ENCODE measurements at regions not wholly inside any gene's neighbourhood (a gene's known extent, or its start where the extent isn't known, plus 50 kb on each side); places are given as distances from the start of the nearest gene placed in this dataset.
"Not testable (repeated sequence)": the region's sequence is repeated elsewhere in the genome, so short reads cannot be mapped to it uniquely, and the experiment has no call there.

DNA sequence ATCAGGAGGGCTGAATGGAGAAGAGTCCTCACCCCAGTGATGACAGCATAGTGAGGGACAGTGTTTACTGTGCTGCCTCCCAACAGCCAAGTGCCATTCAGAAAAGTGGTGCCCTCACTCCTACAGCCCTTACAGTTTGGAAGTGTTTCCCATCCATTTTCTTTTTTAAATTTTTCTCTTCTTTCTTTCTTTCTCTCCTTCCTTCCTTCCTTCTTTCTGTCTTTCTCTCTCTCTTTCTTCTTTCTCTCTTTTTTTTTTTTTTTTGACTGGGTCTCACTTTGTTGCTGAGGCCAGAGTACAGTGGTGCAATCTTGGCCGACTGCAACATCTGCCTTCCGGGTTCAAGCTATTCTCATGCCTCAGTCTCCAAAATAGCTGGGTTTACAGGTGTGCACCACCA lies 755.3 kb downstream of the UQCRFS1 start:
- no peak for DNase-seq

DNA sequence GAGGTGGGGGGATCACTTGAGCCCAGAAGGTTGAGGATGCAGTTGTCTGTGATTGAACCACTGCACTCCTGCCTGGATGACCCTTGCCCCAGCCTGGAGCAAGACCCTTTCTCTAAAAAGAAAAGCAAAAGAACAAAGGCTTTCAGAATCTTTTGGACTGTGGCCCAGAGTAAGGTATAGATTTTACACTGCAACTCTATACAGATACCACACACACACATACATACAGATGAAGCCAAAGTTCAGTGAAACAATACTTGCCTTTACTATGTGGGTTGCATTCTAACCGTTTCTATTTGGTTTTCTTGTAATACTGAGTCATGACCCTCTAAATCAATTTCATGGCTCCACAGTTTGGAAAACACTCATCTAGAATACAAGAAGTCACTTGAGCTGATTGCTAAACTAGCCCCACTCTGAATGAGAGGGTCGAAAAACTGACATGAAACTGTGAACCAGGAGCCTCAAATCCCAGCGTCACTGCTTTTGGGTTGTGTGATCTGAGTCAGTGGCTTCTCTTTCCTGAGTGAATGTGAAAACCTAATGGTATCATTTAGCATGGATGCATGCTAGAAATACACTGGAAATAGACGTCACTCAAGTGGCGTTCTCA lies 756.1 kb downstream of the UQCRFS1 start:
- no peak for DNase-seq

DNA sequence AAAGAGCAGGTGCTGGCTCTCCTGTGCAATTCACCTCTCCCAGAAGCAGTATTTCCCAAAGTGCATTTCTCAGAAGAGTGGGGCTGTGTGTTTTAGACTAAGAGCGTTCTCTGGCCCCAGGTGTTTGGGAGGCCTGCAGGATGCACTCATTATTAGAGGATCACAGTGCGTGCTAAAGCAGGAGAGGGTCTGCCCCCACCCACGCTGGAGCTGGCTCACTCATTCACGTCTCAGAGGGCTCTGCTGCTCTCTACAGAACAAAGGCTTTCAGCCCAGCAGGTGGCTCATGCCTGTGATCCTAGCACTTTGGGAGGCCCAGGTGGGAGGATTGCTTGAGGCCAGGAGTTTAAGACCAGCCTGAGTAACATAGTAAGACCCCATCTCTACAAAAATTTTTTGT lies 756.7 kb downstream of the UQCRFS1 start:
- no peak for DNase-seq

DNA sequence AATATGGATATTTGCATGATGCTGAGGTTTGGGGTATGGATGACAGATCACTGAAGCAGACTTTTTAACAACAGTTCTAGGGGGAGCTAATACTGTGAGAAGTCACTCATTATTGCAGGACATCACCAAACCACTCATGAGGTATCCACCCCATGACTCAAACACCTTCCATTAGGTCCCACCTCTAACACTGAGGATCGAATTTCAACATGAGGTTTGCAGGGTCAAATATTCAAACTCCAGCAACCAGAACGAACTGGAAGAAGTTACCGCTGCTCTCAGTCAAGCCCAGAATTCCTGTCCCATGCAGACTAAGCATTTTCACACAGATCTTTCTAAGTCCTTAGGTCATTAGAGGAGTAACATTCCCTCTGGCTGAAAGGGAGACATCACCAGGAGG lies 758.9 kb downstream of the UQCRFS1 start:
- no peak for DNase-seq

DNA sequence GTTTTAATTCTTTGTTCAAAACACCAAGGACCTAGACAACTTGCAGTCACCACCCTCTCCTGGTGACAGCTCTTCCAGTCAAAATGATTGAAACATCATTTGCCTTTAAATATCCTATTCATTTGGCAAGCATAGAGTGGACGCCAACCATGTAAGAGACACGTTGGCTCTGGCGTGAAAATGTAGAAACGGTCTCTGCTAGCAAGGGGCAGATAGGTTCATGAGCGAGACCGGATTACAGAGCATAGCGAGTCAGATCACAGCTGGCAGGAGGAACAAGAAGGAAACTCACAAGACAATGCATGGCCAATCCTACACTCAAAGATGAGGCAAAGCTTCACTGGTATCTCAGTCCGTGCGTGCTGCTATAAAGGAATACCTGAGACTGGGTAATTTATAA lies 759.5 kb downstream of the UQCRFS1 start:
- DNase-seq = no peak

DNA sequence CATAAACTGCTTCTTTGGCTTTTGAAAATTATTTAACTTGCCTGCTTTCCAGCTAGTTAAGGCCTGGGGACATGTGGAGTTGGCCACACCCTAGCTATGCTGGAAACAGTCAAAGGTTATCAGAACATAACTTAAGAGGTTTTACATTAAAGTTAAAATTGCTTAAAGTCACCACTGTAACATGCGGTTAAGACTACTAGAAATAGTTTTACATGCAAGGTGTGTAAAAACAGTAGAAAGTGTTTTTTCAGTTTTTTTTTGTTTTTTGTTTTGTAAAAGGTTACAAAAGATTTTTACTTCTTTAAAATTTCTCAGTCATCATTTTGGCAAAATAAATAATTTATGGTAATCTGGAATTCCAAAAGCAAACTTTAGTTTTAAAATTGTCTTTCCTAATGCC lies 763.1 kb downstream of the UQCRFS1 start:
- DNase-seq = no peak

DNA sequence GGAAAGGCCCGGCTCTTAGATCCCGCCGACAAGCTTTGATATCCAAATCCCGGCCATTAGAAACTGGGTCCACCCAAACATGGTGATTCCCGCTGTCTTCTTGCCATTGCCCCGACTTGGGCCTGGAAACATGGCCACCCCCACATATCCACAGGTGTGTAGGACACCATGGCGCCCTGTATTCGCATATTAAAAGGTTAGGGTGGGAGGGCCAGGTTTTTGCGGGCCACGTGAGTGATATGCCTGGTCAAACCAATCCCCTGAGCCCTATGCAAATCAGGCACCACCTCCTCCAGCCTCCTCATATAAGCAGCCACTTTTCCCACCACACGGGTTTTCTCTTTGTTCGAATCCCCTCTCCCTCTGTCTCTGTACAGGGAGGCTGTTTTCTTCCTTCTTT lies 766.4 kb downstream of the UQCRFS1 start:
- no peak for DNase-seq

DNA sequence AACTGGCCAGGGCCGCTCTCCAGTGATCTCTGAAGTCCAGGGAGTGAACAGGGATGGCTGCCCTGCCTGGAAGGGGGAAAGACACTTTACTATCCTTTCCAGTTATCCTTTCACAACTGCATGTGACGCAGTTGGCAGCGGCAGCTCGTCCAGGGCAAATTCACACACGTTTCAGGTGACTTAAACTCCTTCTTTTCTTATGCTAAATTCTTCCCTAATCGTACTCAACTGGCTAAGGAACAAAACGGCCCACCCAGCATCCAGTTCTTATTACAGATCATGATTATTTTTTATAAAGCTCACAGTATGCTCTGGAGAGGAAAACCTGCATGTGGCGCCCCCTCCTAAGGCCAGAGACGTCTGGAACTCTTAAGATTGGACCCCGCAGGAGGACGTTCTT lies 767.1 kb downstream of the UQCRFS1 start:
- DNase-seq = no peak

DNA sequence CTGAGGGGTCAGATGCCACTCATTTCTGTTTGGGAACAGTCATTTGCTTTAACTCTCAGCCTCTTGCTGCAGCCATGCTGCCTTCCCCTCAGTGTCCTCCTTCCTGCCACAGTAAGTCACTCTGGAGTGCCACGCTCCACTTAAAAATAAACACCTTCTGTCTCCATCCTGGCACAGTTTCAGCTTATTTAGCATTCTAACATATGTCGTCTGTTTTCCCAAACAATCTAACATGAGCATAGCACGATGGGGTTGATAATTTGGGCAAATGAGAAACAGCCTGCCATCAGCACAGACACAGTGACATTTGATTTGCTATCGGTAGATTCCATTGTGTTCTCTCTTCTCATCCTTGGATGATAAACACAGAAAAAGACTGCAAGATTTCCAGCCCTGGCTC lies 768.6 kb downstream of the UQCRFS1 start:
- DNase-seq = no peak

DNA sequence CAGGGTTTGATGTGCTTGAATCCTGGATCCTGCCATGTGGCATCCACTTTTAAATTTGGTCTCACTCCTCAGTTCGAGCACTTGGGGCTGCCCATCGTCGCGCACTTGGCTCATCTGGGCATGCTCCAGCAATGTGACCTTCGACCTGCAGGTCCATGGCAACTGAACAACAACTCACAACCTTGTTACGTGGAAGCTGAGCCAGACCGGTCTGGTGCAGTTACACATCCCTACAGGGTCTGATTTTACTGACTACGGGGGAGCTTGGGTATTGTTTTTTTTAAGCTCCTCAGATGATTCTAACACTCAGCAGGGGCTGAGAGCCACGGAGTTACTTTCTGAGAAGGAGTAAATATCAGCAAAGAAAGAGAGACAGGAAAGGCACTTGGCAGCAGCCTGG lies 769.6 kb downstream of the UQCRFS1 start:
- no peak for DNase-seq

DNA sequence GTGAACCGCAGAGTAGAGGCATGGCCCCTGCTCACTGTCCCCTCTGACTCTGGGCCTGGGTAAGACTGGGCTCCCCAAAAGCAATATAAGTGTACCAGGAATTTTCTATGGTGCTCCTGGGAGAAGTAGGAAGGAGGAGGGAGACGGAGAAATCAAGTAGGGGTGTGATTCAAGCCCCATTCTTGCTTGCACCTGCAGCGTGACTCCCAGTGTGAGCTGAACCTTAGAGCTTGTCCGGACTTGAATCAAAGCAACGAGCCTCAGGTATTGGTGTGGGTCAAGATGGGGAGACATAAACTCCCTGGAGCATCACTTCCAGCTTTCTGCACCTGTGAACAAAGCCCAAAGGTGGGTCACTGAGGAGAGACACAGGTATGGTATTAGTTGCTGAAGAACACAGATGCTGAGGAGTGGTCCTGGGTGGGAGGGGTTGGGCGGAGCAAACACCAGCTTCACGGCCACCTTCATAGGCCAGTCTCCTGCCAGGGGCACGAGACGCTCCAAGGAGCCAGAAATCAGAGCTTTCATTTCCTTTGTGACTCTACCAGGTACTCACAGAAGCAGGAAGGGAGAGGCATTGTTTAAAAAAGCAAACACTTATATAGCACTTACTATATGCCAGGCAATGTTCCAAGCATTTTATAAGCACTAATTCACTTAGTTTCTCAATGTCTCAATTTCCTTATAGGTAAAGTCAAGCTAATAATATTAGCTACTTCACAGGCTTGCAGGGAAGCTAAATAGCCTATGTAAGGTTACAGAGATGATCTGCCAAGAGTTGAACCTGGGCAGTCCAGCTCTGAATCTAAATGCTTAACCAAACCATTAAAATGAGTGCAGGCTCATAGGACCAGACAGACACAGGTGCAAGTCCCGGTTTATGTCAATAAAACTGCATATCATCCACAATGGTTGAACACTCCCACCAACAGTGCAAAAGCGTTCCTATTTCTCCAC lies 775.3 kb downstream of the UQCRFS1 start:
- DNase-seq = no peak

DNA sequence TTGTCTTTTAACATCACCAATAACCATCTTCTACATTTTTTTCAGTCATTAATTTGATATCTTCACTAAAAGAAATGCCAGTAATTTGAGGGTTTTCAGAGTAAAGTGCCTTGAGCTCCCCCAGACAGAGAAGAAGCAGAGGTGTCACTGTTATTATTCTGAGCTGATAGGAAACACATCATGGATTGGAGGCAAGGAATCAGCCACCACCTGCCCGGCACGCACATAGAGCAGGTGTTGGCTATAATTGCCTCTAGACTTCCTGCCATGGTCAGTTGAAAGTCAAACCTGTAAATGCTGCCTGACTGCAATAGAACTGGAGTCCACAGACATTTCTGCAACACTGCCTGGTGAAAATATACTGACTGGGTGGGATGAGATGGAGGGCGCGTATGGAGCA lies 776.6 kb downstream of the UQCRFS1 start:
- DNase-seq = no peak

DNA sequence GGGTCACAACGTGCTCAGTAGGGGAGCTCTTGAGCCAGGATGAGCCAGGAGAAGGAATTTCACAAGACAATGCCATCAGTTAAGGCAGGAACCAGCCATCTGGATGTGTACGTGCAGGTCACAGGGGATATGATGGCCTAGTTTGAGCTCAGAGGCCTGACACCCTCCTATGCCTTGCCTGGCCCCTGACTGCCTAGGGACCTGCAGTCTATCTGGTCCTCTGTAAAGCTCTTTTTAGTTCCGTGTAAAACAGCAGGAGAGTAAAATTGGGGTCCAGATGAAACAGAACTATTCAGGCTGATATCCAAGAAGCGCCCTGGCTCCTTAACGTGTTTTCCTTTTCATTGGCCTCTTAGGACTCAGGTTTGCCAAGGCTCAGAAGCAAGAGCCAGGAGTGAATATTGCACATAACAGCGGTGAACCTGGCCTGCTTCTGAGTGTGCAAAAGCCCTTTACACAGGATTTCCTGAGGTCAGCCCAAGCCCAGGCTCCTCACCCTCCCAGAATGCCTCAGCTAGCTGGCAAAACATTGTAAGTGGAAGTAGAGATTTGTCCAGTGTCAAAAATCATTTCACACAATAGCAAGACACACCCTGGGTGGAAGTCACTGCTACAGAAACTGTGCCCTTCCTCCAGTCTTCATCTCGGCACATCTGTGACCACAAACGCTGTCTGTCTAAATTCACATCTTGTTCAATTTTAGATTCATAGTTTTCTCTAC lies 777.2 kb downstream of the UQCRFS1 start:
- DNase-seq = no peak

DNA sequence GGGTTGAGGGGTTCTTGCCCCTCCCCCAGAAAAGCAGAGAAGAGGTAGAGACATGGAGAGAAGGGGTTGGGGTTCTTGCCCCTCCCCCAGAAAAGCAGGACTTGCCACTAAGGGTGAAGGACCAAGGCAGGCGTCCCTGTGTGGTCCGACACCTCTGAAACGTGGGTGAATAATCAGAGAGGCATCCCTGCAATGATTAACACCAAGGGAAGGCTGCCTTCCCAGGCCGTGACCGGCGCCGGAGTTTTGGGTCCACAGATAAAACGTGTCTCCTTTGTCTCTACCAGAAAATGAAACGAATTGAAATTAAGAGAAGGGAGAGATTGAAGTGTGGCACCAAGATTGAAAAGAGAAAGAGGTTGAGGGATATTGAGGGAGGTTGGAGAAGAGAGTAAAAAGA lies 778.2 kb downstream of the UQCRFS1 start:
- not testable (repeated sequence) for DNase-seq

DNA sequence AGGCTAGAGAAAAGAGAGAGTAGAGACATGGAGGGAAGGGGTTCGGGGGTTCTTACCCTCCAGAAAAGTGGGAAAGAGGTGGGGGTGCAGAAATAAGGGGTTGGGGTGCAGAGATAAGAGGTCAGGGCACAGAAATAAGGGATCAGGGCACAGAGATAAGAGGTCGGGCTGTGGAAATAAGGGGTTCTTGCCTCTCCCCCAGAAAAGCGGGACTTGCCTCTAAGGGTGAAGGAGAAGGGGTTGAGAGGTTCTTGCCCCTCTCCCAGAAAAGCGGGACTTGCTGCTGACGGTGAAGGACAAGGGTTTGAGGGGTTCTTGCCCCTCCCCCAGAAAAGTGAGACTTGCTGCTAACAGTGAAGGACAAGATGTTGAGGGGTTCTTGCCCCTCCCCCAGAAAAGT lies 778.6 kb downstream of the UQCRFS1 start:
- not testable (repeated sequence) for DNase-seq

DNA sequence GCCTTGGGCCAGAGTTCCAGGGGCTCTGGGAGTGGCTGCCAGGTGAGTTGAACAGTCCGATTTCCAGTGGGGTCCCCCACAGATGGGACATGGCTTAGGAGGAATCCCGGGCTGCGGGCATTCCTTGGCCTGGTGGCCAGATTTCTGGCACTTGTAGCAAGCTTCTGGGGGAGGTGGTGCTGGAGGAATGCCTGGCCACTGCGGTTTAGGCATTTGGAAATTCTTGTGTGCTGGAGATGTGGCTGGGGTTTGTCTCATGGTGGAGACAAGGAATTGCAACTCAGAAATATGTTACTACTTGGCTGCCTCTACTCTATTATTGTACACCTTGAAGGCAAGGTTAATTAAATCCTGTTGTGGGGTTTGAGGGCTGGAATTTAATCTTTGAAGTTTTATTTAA lies 779.8 kb downstream of the UQCRFS1 start:
- DNase-seq = not testable (repeated sequence)

DNA sequence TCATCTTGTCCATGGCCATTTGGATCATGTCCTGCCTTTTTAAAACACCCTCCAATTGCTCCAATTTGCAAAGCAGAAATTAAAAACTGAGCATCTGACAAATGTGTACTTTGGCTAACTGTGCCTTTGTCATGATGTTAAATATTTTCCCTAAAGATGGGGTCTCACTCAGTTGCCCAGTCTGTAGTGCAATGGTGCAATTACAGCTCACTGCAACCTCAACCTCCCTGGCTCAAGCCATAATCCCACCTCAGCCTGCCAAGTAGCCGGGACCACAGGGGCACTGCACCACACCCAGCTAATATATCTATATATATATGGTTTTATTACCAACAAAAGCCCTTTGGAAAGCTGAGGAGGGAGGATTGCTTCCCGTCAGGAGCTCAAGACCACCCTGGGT lies 782.7 kb downstream of the UQCRFS1 start:
- DNase-seq = no peak

DNA sequence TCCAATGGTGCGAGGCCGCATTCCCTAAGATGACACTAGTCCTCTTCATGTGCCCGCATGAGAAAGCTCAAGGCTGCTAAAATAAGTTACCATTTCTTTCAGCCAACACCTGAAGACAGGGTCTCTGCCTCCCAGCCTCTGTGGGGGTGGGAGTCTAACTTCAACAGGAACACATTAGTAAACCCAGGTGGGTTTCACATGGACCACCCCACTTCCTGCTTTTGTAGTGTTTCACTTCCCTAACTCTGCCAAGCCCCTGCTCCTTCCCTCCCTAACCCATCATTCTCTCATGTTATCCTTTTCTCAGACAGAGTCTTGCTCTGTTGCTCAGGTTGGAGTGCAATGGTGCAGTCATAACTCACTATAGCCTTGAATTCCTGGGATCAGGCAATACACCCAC lies 783.6 kb downstream of the UQCRFS1 start:
- no peak for DNase-seq

DNA sequence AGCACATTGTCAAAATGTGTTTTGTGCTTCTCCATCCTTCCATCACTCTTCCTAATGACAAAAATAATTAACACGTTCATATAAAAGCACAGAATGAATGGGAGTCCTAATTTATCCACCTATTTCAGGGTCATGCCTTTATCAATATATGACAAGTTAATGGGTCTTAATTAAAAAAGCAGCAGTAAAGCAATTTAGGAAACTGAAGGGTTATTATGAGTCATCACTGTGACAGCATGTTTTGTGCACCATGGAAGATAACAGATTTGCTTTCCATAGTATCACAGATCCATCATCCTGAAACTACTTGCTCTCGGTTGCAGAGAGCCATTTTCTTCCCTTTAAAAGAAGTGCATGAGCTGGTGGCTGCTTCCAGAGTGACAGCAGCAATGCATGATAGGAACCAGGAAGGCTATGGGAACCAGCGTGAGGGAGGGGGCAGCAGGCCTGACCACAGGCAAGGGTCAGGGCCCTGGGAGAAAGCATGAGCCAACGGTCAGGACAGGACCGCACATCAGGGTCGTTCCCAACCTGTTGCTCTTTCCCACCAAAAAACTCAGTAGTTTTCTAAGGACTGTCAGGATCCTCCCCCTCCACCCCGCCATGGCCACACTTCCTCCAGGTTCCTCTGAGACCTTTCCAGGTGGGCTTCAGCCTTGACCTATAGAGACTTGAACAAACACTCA lies 784.1 kb downstream of the UQCRFS1 start:
- no peak for DNase-seq

DNA sequence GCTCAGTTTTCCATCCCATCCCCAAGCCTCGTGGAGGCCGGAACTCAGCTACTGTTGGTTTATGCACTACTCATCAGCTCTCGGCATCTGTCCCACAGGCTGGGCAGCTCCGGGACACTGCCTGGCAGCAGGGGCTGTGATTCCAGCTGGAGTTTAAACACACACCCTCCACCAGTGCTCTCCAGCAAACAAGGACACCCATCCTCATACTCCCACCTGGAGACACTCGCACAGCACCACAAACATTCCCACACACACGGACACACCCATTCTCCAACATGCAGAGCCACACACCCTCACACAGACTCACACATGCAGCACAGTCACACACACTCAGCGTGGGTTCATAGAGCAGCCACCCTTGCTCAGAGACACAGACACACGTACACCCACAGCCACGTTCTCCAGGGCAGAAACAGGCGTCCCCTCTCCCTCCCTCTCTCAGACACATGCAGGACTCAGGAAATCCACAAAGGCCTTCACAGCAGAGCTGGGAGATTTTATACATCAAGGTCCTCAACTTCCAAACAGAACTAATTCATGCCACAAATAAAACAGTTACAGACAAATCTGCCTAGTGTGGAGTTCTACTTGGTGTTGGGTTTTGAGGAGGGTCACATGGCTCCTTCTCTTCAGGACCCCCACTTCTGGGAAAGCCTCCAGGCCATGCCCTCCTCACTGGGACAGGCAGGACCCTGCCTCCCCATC lies 785.4 kb downstream of the UQCRFS1 start:
- DNase-seq = no peak

DNA sequence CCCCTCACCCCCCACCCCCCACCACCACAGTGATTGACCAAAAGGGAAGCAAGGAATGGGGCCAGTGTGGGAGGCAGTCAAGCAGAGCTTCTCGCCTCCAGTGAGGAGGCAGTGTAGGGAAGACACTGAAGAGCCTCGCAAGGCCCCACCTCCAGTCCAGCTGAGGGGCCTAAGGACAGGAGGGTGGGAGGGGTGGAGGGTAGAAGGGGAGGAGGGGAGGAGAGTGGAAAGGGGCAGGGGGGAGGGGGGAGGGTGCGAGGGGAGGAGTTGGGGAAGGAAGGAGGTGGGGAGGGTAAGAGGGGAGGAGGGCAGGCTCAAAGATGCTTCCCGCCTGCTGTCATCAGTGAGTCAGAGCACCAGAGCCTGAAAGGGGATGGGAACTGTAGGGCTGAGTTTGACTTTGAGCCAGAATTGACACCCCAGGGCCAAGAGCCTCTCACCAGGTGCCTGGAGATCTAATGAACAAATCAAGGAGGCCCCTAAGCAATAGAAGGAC lies 786.2 kb downstream of the UQCRFS1 start:
- no peak for DNase-seq

DNA sequence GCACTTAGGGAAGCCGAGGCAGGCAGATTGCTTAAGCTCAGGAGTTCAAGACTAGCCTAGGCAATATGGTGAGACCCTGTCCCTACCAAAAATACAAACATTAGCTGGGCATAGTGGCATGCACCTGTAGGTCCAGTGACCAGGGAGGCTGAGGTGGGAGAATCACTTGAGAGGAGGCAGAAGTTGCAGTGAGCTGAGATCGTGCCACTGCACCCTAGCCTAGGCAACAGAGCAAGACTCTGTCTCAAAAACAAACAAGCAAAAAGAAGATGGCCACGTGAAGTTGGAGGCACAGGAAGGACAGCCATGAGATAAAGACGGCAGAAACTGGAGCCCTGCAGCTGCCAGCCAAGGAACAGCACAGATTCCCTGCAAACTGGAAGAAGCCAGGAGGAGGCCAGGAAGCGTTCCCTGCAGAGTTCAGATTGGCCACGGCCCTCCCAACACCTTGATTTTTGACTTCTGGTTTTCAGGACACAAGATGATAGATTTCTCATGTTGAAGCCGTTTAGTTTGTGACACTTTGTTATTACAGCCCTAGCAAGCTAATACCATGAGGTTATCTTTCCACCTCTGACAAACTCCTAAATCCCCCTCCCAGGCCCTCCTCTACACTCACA lies 786.7 kb downstream of the UQCRFS1 start:
- no peak for DNase-seq

Measured in activated CD4-positive, alpha-beta T cell treated with anti-CD3 and anti-CD28 coated beads, Interleukin-10, Interleukin-2, amounts not matched to agents 100 ng/mL and 50 ng/mL, durations not matched to agents 16 hours and 8 hours (primary cell).